Activated T-helper 2 cell treated with anti-CD3 and anti-CD28 coated beads, Interferon-gamma antibody, Interleukin-2, Interleukin-4, amounts not matched to agents 10 μg/mL and 5 μg/mL and 100 μg/mL, durations not matched to agents 14 hours and 24 hours and 36 hours (primary cell): ENCODE measurements at regions not wholly inside any gene's neighbourhood (a gene's known extent, or its start where the extent isn't known, plus 50 kb on each side); places are given as distances from the start of the nearest gene placed in this dataset.
"Not testable (repeated sequence)": the region's sequence is repeated elsewhere in the genome, so short reads cannot be mapped to it uniquely, and the experiment has no call there.

Source experiments
- DNase-seq: peaks from one replicate; pipeline ENCODE4 v3.0.0; 2021; ENCODE audit warnings: low spot score
- H3K27ac Mint-ChIP-seq: one replicate; pipeline ENCODE4 v1.8.0; 2021; ENCODE audit warnings: mixed read lengths
- H3K27me3 Mint-ChIP-seq: one replicate; pipeline ENCODE4 v1.8.0; 2021; ENCODE audit warnings: low read depth, mixed read lengths
- H3K36me3 Mint-ChIP-seq: one replicate; pipeline ENCODE4 v1.8.0; 2021; ENCODE audit warnings: low read depth, mixed read lengths
- H3K4me1 Mint-ChIP-seq: one replicate; pipeline ENCODE4 v1.8.0; 2021; ENCODE audit warnings: low read depth, mixed read lengths
- H3K4me3 Mint-ChIP-seq: one replicate; pipeline ENCODE4 v1.8.0; 2021; ENCODE audit warnings: low read depth, mild to moderate bottlenecking, moderate library complexity, mixed read lengths
- H3K9me3 Mint-ChIP-seq: one replicate; pipeline ENCODE4 v1.8.0; 2021; ENCODE audit warnings: mixed read lengths
- intact Hi-C: fragments of 100-400 bp; cut with micrococcal nuclease; formaldehyde crosslinking; loops from one replicate; pipeline ENCODE4 v1.15.1; 2023

DNA sequence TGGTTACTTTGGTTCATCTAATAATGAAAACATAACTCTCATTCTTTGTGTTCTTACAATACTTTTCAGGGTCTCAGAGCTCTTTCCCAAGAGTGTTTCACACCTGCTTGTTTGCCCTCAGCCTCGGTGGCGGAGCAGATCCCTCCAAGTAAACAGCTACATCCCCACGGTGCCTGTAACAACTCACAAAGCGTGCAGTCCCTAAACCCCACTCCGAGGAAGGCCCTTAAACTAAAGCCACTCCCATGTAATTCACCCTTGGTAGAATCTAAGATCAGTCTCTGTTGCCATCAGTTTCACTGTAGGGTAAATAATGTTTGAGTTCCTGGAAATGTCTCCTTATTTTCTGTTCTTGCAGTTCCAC, 101.1 kb downstream of the TFAP2A start:
- no peaks in the 10 kb centered on the region for H3K36me3 Mint-ChIP-seq
- H3K27ac Mint-ChIP-seq, result no peak overlapping the region
- intact Hi-C loops, result no loop called here
- H3K27me3 Mint-ChIP-seq, result no peaks in the 10 kb centered on the region
- H3K4me1 Mint-ChIP-seq, result no peaks in the 10 kb centered on the region
- H3K4me3 Mint-ChIP-seq, result no peak overlapping the region
- H3K9me3 Mint-ChIP-seq, result peaks cover 2% of the 10 kb centered on the region
- DNase-seq, result no peak

DNA sequence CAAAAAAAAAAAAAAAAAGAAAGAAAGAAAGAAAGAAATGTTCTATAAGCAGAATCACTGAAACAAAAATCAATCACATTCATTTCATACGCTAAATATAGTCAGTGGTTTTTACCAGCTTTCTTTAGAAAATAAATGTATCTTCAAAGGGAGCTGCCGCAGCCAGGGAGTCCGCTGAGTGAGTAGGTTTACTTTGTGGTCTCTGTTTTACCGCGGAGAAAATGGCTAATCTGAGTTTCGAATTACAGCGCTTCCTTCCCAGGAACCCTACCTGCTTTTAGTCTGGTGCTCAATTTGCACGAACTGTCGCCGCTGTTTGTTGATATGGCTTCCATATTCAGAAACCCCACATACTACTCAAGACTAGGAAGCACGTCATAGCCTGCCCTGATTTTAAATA, 102.4 kb downstream of the TFAP2A start:
- no peaks in the 10 kb centered on the region for H3K9me3 Mint-ChIP-seq
- no peaks in the 10 kb centered on the region for H3K36me3 Mint-ChIP-seq
- no peak overlapping the region for H3K27ac Mint-ChIP-seq
- intact Hi-C loops, result no loop called here
- no peaks in the 10 kb centered on the region for H3K4me1 Mint-ChIP-seq
- DNase-seq, result no peak
- no peaks in the 10 kb centered on the region for H3K27me3 Mint-ChIP-seq
- no peak overlapping the region for H3K4me3 Mint-ChIP-seq

DNA sequence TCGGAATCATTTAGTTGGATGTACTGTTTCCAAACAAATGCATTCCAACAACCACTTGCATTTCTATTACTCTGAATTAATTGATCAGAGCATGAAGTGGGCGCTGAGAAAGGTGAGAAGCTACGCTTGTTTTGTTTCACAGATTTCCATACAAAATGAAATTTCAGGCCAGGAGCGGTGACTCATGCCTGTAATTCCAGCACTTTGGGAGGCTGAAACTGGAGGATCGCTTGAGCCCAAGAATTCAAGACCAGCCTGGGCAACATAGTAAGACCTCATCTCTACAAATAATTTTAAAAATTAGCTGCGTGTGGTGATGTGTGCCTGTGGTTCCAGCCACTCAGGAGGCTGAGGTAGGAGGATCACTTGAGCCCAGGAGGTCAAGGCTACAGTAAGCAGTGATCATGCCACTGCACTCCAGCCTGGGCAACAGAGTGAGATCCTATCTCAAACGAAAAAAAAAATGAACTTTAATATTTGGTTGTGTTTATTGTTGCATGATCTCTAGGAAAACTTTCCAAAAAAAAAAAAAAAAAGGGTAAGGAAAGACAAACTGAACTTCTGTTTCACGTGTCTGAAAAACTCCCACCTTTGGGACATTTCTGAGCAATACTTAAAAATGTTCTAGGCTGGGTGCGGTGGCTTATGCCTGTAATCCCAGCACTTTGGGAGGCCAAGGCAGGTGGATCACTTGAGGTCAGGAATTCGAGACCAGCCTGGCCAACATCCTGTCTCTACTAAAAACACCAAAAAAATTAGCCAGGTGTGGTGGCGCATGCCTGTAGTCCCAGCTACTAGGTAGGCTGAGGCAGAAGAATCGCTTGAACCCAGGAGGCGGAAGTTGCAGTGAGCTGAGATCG, 103.1 kb downstream of the TFAP2A start:
- not testable (repeated sequence) for H3K27ac Mint-ChIP-seq

DNA sequence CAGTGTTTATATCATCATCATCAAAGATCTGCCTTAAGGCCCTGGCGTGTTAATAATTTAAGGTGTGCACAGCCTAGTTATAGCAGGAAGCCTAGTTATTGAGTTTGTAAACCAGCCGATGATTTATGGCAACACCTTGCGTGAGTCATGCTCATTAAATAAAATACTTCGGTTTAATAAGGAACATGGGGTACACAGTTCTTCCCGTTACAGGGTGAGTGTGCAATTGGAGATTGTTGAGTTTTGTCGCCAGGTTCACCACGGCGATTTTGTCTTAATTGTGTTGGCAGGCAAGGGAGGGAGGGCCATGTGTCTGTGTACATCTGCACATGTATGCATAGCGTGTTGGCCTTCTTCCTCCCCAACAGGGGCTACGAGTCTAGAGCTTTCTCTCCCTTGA, 104.0 kb downstream of the TFAP2A start:
- Mint-ChIP-seq H3K27ac (no peak overlapping the region), H3K36me3 (no peaks in the 10 kb centered on the region), H3K9me3 (no peaks in the 10 kb centered on the region), H3K4me3 (no peak overlapping the region), H3K27me3 (no peaks in the 10 kb centered on the region), H3K4me1 (no peaks in the 10 kb centered on the region)
- intact Hi-C loops, result no loop called here
- no peak for DNase-seq

More for the DNA sequence above, 103.1 kb downstream of the TFAP2A start:
- H3K9me3 Mint-ChIP-seq, DNase-seq, H3K4me3 Mint-ChIP-seq, H3K36me3 Mint-ChIP-seq, H3K4me1 Mint-ChIP-seq, intact Hi-C loops, H3K27me3 Mint-ChIP-seq: not testable (repeated sequence)

DNA sequence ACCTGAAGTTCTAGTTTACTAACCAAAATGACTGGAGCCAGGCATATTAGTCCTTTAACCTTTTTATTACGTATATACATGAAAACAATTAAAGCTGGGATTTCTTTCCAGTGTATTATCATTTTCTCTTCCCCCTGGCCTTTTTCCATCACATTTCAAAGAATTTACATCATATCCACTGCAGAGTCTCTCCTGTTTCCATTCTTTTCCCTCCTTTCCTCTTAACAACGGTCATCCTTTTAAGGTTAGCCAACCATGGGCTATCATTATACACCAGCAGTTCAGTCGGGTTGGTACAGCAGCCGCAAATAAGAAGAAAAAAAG, 104.6 kb downstream of the TFAP2A start:
- DNase-seq, result no peak
- intact Hi-C loops, result no loop called here
- Mint-ChIP-seq H3K27ac (no peak overlapping the region), H3K4me3 (no peak overlapping the region), H3K9me3 (no peaks in the 10 kb centered on the region), H3K36me3 (no peaks in the 10 kb centered on the region), H3K27me3 (no peaks in the 10 kb centered on the region), H3K4me1 (no peaks in the 10 kb centered on the region)

DNA sequence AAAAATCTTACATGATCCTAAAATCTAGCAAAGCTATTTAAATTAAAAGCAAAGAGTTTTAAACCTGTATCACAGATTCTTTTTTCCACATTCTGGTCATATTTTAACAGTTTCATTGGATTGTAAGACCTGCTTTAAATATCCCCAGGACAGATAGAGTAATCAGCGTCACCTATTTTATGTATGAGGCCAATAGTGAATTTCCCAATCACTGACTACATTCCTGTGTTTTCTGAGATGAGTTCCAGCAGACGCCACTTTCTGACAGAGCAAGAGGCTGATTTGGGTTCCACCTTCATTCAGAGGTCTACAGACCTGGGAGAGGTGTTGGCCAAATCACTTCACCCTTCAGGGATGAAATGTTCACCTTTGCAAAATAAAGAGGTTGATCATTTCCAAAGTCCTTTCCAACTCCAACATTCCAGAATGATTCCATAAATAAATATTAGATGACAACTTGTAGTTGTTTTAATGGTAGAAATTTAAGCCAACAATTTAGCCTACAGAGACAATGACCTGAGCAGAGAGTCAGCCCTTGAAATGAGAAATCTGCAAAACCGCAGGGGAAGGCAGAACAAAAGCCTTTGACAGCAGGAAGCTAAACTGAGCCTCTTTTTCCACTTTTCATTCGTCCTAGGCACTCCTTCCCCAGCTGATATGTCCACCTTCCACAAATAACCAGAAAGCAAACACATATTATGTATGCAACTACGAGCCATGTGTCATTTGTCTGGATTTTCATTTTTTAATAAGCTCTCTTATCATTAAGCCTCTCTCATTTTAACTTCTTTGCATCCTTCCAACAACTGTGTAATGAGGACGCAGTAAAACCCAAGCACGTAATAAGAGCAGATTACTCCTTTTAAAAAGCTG, 105.2 kb downstream of the TFAP2A start:
- H3K4me3 Mint-ChIP-seq, result no peak overlapping the region
- no peaks in the 10 kb centered on the region for H3K9me3 Mint-ChIP-seq
- H3K27me3 Mint-ChIP-seq, result no peaks in the 10 kb centered on the region
- no peaks in the 10 kb centered on the region for H3K4me1 Mint-ChIP-seq
- intact Hi-C loops, result no loop called here
- H3K36me3 Mint-ChIP-seq, result no peaks in the 10 kb centered on the region
- H3K27ac Mint-ChIP-seq, result no peak overlapping the region
- DNase-seq, result no peak

DNA sequence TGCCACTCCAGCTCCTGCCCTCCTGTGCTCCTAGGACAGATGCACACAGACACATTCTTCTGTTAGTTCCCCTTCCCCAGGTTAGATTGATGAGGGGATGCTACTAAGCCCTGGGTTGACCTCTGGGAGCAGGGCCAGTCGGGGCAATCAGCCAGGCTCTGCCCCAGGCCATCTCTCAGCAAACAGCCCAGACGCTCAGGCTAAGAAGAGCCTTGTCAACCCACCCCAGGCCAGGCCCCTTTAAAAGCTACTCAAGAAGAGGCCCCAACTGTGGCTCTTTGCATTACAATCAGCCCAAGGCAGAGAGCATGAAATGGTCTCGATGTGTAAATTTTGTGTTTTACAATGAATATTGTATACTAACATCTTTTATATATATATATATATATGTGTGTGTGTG, 107.4 kb downstream of the TFAP2A start:
- H3K36me3 Mint-ChIP-seq, result no peaks in the 10 kb centered on the region
- H3K4me1 Mint-ChIP-seq, result no peaks in the 10 kb centered on the region
- no peaks in the 10 kb centered on the region for H3K9me3 Mint-ChIP-seq
- no peak overlapping the region for H3K27ac Mint-ChIP-seq
- no peak overlapping the region for H3K4me3 Mint-ChIP-seq
- intact Hi-C loops, result no loop called here
- no peaks in the 10 kb centered on the region for H3K27me3 Mint-ChIP-seq
- no peak for DNase-seq

DNA sequence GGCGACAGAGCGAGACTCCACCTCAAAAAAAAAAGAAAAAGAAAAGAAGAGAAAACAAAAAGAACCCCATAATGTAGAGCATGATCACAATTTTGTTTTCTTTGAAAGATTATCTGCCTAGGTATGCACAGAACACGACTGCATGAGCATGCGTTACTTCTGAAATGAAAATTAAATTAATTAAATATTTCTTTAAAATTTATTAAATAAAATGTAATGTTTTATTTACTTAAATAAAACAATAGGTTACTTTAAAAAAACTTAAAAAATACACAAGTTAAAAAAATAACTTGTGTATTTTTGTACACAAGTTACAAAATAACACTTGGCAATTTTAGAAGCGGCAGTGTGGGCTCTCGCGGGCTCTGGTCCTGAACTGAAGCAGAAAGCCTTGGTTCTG, 107.8 kb downstream of the TFAP2A start:
- no peak for DNase-seq
- H3K27me3 Mint-ChIP-seq, result no peaks in the 10 kb centered on the region
- H3K4me1 Mint-ChIP-seq, result no peaks in the 10 kb centered on the region
- H3K4me3 Mint-ChIP-seq, result no peak overlapping the region
- no peaks in the 10 kb centered on the region for H3K36me3 Mint-ChIP-seq
- no peaks in the 10 kb centered on the region for H3K9me3 Mint-ChIP-seq
- H3K27ac Mint-ChIP-seq, result no peak overlapping the region
- intact Hi-C loops, result no loop called here

DNA sequence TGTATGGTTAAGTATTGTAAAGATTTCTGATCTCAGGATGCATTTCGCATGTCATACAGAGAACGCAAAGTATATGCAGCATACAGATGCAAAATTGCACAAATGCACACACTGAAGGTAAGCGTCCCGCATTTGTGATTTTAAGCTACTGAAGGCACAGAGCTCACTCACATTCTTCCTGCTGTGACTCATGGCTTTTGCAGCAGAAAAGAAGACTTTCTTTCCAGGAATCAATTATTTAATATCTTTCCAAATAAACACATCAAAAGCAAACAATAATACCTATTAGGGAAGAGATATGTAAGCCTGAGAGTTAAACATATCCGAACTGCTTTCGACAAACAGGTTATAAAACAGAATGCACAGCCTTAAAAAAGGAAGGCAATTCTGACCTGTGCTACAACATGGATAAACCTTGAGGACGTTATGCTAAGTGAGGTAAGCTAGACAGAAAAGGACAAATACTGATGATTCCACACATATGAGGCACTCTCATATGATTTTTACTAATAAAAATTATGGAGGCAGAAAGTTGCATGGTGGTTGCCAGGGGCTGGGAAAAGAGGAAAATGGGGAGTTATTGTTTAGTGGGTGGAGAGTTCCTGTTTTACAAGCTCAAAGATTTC, 109.0 kb downstream of the TFAP2A start:
- no peaks in the 10 kb centered on the region for H3K36me3 Mint-ChIP-seq
- no peaks in the 10 kb centered on the region for H3K9me3 Mint-ChIP-seq
- intact Hi-C loops, result no loop called here
- H3K27me3 Mint-ChIP-seq, result no peaks in the 10 kb centered on the region
- no peak overlapping the region for H3K4me3 Mint-ChIP-seq
- DNase-seq, result no peak
- H3K27ac Mint-ChIP-seq, result no peak overlapping the region
- no peaks in the 10 kb centered on the region for H3K4me1 Mint-ChIP-seq

DNA sequence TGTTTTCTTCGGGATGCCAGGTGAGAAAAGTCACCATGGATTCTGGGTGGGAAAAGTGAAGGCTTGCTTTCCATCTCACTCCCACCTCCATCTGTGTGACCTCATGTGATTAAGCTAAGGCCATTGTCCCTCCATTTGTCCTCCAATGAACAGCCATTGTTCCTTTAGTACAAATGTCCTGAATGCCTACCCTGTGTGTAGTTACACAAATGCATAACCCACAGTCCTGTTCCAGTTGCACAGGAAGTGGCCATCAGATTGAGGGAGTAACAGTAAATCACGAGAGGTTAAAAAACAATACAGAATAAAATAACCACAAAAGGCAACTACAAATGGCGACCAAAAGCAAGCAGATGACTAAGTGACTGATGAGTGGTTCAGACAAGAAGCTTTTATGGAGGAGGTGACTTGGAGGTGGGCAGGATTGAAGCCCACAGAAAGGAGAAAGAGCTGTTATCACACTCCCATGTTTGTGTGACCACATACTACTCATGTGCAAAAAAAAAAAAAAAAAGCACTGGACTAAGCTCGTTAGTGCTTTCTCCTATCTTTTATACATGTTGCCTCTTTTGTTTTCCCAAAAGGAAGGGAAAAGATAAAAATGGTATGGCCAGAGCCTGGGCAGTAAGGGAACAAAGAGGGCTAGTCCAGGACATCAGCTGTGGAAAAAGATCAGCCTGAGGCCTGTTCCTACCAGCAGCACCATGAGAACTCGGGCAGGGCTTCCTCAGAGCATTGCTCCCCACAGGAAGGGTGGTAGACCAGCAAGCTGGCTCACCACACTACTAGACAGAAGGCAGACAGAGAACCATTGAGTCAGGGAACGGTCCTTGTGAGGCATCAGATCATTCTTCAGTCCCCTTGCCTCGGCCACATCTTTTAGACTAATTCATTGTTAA, 111.0 kb downstream of the TFAP2A start:
- Mint-ChIP-seq H3K9me3 (no peaks in the 10 kb centered on the region), H3K27ac (no peak overlapping the region), H3K4me1 (no peaks in the 10 kb centered on the region), H3K36me3 (no peaks in the 10 kb centered on the region), H3K27me3 (no peaks in the 10 kb centered on the region), H3K4me3 (no peak overlapping the region)
- no peak for DNase-seq
- intact Hi-C loops, result no loop called here

DNA sequence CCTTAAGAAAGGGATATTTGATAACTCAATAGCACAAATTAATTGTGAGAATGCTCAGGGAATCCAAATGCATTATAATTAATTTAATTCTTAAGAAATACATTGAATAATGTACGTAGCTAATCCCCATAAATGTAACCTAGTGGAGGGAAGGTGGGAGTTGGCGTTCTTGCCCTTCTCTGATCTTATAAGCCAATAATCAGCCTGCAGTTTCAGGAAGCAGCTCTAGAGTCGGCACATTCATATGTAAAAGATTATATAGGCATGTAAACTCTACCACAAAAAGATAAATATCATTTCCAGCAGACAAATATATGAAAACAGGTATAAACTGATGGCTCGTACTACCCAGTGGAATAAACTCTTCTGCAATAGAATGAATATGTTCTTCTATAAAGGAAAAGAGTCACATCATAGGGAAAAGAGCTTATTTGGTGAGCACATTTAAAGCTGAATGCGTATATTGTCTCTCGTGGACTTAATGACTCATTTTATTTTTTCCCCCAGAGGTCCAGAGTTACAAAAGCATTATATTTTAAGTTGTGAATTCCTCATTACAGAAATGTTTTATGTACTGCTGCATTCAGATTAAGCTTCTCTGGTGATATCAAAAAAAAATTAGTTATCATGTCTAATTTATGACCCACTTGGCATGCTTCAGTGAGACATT, 112.2 kb downstream of the TFAP2A start:
- H3K4me1 Mint-ChIP-seq, result no peaks in the 10 kb centered on the region
- H3K27ac Mint-ChIP-seq, result no peak overlapping the region
- no peaks in the 10 kb centered on the region for H3K36me3 Mint-ChIP-seq
- H3K9me3 Mint-ChIP-seq, result no peaks in the 10 kb centered on the region
- DNase-seq, result no peak
- no peak overlapping the region for H3K4me3 Mint-ChIP-seq
- intact Hi-C loops, result no loop called here
- H3K27me3 Mint-ChIP-seq, result no peaks in the 10 kb centered on the region

DNA sequence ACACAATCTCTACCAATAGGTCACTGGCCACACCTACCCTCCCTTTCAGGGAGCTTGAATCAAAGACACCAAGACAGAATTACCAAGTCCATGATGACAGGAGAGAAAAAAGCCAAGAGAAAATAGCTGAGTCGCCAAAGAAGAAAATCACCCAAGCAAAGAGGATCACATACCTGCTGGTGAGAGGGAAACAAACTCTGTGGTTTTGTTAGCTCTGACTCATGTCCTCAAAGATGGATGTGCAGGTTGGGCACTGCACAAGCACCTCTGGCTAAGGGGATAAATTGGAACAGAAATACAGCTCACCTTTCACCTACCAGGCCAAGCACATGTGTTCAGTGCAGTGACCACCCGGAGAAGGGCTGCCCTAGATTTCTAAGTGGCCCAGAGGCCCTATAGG, 114.8 kb downstream of the TFAP2A start:
- H3K27me3 Mint-ChIP-seq, result no peaks in the 10 kb centered on the region
- no peaks in the 10 kb centered on the region for H3K36me3 Mint-ChIP-seq
- H3K9me3 Mint-ChIP-seq, result no peaks in the 10 kb centered on the region
- no peak for DNase-seq
- H3K4me3 Mint-ChIP-seq, result no peak overlapping the region
- intact Hi-C loops, result no loop called here
- H3K4me1 Mint-ChIP-seq, result no peaks in the 10 kb centered on the region
- no peak overlapping the region for H3K27ac Mint-ChIP-seq
